LNCAP (cell line): ENCODE measurements at regions not wholly inside any gene's neighbourhood (a gene's known extent, or its start where the extent isn't known, plus 50 kb on each side); places are given as distances from the start of the nearest gene placed in this dataset.

Source experiments
- CTCF ChIP-seq: fragments of 450-650 bp; IDR thresholded peaks from 2 replicates; pipeline ENCODE4 v1.5.1; 2017; ENCODE audit warnings: mild to moderate bottlenecking

DNA sequence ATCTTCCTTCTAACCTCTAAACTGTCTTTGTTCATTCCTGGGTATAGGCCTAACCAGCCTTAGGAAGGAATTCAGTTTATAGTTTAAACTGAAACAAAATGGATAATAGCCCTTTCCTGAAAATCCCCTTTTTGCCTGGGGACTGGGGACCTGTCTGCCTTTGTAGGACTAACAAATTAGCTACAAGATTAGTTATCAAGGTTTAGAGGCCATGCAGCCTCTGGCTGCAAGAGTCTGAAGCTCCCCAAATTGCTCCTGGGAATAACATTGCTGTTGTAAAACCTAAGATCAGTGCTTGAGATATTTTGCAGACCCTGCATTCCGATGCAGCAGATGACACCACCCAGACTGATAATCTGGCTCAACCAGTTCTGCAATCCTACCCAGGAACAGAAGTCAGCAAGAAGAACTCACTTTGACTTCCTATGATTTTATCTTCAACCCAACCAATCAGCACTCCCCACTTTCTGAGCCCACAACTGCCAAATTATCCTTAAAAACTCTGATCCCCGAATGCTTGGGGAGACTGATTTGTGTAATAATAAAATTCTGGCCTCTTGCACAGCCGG is 96.6 kb upstream of the ETV3 start:
- no peak for TF ChIP-seq CTCF

DNA sequence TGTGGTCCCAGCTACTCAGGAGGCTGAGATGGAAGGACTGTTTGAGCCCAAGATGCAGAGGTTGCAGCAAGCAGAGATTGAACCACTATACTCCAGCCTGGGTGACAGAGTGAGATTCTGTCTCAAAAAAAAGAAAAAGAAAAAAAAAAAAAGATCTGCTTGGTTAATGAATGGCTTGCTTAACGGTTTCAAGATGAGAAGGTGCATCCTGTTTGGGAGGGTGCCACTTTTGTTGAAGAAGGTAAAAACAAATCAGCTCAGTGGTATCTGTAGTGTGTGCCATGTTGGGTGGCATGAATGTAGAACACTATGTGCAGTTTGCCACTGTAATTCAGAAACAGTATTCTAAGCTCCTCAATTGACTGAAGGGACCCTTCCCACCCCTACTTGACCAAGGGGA is 94.9 kb upstream of the ETV3 start:
- no peak for TF ChIP-seq CTCF

DNA sequence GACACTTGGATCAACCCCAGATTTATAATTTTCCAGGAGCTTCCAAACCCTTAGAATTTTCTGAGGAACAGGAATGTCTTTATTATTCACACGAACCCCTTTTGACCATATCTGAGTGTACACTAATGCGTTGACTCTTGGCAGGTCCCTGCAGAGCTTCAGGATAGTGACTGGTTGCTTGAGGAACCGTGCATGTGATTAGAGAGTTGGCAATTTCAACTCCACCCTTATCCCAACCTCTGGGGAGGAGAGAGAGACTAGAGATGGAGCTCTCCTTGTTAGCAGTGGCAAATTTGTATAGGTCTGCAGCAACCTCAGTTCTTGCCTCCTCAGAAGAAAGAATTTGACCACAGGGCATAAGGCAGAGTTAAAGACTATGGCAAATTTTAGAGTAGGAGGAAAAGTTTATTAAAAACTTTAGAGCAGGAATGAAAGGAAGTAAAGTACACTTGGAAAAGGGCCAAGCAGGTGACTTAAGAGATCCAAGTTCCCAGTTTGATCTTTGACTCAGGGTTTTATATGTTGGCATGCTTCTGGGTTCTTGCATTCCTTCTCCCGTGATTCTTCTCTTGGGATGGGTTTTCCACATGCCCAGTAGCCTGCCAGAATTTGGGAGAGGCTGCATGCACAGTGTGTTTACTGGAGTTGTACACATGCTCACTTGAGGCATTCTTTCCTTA is 93.8 kb upstream of the ETV3 start:
- no peak for TF ChIP-seq CTCF

DNA sequence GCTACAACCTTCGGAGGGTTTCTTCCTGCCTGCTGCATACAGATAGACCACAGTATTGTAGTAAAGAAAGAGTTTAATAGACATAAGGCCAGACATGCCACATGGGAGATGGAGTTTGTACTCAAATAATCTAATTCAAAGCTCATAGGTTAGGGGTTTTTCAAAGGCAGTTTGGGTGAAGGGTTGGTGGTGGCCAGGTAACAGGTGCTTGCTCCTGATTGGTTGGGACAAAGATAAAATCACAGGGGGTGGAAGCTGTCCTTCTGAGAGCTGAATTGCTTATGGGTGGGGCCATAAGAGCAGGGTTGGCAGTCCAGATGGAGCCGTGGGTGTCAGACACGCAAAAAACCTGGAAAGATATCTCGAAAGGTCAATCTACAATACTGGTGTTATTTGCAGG is 92.3 kb upstream of the ETV3 start:
- TF ChIP-seq CTCF = no peak

GRCh38 chr1:157227700-157228099 is 89.5 kb upstream of the ETV3 start:
- no peak for TF ChIP-seq CTCF

- TF ChIP-seq CTCF = no peak
These were observed 88.5 kb upstream of the ETV3 start for GRCh38 chr1:157226739-157227138.

GRCh38 chr1:157219600-157219999 is 81.4 kb upstream of the ETV3 start:
- TF ChIP-seq CTCF = no peak

GRCh38 chr1:157219182-157219581 is 81.0 kb upstream of the ETV3 start:
- no peak for TF ChIP-seq CTCF
